Keratinocyte (primary cell): ENCODE measurements at regions not wholly inside any gene's neighbourhood (a gene's known extent, or its start where the extent isn't known, plus 50 kb on each side); places are given as distances from the start of the nearest gene placed in this dataset.

ENCODE experiments used
- EZH2 ChIP-seq: IDR thresholded peaks from one replicate; pipeline ENCODE4 v1.6.1; 2012; ENCODE audit warnings: inconsistent platforms, mild to moderate bottlenecking, low read length, moderate library complexity
- TF ChIP-seq, protein P1 (sequence below), 3 experiments: IDR thresholded peaks in 1 of 3; conservative IDR thresholded peaks in 1 of 3; optimal IDR thresholded peaks in 1 of 3; 2 replicates in 2 of 3; 3 replicates in 1 of 3; pipeline versions ENCODE3 to v1.5.1; 2011; ENCODE audit warnings: low read length in 3 of 3, mild to moderate bottlenecking in 3 of 3, moderate library complexity in 2 of 3, control low read depth in 1 of 3, inconsistent platforms in 1 of 3; ENCODE audit not compliant: insufficient read depth in 2 of 3; ENCODE audit errors: extremely low read depth in 1 of 3

GRCh38 chr18:47566809-47567208, 315.3 kb upstream of the SKOR2 start:
- TF ChIP-seq, protein P1, sequence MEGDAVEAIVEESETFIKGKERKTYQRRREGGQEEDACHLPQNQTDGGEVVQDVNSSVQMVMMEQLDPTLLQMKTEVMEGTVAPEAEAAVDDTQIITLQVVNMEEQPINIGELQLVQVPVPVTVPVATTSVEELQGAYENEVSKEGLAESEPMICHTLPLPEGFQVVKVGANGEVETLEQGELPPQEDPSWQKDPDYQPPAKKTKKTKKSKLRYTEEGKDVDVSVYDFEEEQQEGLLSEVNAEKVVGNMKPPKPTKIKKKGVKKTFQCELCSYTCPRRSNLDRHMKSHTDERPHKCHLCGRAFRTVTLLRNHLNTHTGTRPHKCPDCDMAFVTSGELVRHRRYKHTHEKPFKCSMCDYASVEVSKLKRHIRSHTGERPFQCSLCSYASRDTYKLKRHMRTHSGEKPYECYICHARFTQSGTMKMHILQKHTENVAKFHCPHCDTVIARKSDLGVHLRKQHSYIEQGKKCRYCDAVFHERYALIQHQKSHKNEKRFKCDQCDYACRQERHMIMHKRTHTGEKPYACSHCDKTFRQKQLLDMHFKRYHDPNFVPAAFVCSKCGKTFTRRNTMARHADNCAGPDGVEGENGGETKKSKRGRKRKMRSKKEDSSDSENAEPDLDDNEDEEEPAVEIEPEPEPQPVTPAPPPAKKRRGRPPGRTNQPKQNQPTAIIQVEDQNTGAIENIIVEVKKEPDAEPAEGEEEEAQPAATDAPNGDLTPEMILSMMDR (optimal IDR thresholded peaks at IDR 0.05 in 1 of 3, IDR thresholded peaks at IDR 0.05 in 1 of 3, conservative IDR thresholded peaks at IDR 0.05 in 1 of 3; ENCODE audit: extremely low read depth in 1 of 3, insufficient read depth in 2 of 3, low read length in 3 of 3) = no peak
- no peak for TF ChIP-seq EZH2
